ENCODE measurements at regions not wholly inside any gene's neighbourhood (a gene's known extent, or its start where the extent isn't known, plus 50 kb on each side); places are given as distances from the start of the nearest gene placed in this dataset.

GRCh38 chr18:40863801-40864200 is 1091.2 kb upstream of the PIK3C3 start:
- no peak for DNase-seq

DNA sequence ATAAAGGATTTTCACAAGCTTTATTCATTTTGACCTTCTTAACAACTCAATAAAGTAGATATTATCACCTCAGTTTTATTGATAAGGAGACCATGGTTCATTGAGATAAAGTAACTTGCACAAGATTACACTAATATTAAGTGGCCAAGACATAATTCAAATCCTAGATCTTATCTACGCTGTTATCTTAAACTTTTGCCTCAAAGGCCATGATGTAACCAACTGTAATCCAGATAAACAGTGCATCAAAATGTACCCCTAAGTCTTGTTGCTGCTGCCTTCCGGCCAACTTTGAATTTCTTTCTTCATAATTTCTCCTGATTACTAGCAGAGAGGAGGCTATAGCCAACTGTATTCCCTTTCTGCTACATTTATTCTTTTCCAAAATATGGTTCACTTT is 1094.8 kb upstream of the PIK3C3 start:
- DNase-seq, result no peak

DNA sequence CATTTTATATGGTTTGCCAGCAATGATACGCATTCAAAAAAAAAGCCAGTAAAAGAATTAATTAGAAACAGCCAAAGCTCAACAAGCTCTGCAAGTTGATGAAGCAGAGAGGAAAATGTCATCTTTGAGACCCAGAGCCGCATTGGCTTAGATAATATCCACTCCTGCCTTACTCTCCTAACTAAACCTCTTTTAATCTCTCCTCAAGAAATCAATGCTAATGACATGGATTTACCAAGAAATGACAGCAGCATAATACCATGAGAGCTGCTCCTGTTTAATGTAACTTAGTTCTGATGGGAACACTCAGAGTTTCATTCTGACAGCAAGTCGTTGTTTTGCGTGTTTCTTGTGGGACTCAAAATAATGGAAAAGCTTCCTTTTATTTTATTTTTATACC is 1099.4 kb upstream of the PIK3C3 start:
- no peak for DNase-seq

- DNase-seq, result no peak
Observed at GRCh38 chr18:40852406-40852805, 1102.6 kb upstream of the PIK3C3 start.

GRCh38 chr18:40851014-40851429 is 1104.0 kb upstream of the PIK3C3 start:
- DNase-seq, result peak; percentile 38

- peak; percentile 5 for DNase-seq
Observed at GRCh38 chr18:40849886-40850285, 1105.1 kb upstream of the PIK3C3 start.

- peak; percentile 80 for DNase-seq
Observed at GRCh38 chr18:40841467-40841866, 1113.6 kb upstream of the PIK3C3 start.

DNA sequence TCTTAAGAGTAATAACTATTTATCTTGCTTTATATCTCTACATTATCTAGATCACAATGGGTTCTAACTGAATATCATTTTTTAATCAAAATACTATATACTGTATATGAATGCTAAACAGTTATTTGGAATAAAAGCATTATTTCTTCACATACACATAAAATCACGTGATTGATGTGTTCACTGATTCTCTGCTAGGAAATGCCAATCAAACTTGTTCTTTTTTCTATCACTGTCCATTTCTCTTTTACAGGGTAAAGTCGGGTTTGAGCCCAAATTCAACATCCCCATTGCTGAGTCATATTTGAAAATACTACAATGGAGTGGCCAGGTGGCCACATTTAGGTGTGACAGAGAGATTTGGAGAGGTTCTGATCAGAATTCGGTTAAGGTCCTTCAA is 1114.0 kb upstream of the PIK3C3 start:
- DNase-seq, result no peak

- no peak for DNase-seq
Observed at GRCh38 chr18:40832362-40832761, 1122.7 kb upstream of the PIK3C3 start.

- no peak for DNase-seq
Observed at GRCh38 chr18:40824291-40824690, 1130.7 kb upstream of the PIK3C3 start.

GRCh38 chr18:40821596-40822243 is 1133.3 kb upstream of the PIK3C3 start:
- DNase-seq, result no peak

- peak; percentile 10 for DNase-seq
Observed at GRCh38 chr18:40812981-40813515, 1142.0 kb upstream of the PIK3C3 start.

GRCh38 chr18:40810372-40810771 is 1144.7 kb upstream of the PIK3C3 start:
- peak; percentile 17 for DNase-seq

DNA sequence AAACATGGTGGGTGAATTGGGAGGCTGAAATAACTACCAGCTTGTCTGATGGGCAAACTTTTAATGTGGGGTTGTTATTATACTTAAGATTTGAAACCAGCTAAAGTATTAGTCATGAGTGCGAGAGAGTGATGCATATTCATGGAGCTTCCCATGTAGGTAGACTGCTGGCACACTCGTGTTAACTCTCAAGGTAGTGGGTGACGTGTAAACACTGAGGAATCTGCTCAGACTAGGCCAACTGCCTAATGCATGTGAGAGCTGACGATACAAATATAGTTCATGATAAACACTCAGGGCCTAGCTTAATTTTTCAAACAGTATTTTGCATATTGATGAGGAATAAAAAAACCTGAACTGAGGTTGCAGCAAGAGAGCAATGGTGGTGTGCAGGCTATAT is 1165.7 kb upstream of the PIK3C3 start:
- DNase-seq, result no peak

DNA sequence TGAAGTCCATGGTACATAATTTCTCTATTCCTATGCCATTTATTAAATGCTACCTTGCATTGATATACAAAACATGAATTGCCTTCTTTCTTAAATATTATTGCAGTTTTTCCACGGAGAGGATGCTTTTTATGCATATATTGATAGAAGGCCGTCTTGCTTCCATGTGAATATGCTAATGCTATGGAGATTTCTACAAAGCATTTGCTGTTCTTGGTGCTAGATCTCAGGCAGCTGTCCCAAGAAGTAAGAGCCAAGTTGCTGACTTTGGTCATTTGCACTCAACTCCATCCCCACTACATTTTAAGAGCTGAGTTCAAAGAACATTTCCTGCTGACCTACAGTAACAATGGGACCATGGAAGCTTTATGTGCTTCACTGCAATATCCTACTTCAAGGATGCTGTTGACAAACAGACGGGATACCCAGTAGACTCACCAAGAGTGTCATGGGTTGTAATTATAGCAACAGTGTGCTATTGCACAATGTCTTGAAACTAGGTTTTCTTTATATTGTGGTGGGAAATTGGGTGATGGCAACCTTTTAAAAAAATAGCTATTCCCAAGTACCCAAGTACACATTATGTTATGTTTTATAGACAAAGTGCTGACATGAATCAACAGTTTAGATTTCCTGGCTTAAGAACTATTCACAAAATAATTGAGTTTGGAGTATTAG is 1172.4 kb upstream of the PIK3C3 start:
- DNase-seq, result no peak

GRCh38 chr18:40769786-40770185 is 1185.2 kb upstream of the PIK3C3 start:
- no peak for DNase-seq

GRCh38 chr18:40760251-40760650 is 1194.8 kb upstream of the PIK3C3 start:
- DNase-seq, result no peak

DNA sequence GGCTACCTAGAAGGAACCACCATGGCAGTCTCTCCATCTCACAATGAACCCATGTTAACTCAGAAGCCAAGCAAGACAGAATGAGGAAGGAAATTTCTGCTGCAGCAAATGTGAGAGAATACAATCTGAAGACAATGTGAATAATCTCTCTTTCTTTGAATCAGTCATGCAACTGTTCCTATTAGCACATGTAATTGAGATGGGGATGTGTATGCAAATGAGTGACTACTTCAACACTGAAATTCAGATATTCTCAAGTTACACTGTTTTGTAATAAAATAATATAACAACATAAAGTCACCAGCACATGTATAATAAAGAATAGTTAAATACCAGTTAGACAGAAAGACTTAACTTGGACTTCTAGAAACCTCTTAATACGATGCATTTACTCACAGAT is 1200.6 kb upstream of the PIK3C3 start:
- DNase-seq, result no peak

DNA sequence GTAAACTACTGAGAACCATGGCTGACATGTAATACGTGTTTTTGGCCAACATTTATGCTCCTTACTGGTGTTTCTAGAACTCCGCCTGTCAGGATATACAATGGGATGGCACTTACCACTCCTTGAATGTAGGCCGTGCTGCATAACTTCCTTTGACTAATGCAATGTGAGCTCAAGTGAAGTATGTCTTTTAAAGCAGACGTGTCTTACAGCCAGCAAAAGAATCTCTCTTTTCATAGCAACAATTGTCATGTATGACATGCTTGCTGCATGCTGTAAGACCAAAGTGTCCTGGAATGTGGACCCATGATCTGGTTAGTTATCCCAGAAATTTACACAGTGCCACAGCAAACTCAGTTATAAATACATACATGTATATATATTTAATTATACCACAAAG is 1202.7 kb upstream of the PIK3C3 start:
- DNase-seq, result no peak

GRCh38 chr18:40751186-40751585 is 1203.8 kb upstream of the PIK3C3 start:
- no peak for DNase-seq

- DNase-seq, result no peak
Observed at GRCh38 chr18:40739029-40739428, 1216.0 kb upstream of the PIK3C3 start.

DNA sequence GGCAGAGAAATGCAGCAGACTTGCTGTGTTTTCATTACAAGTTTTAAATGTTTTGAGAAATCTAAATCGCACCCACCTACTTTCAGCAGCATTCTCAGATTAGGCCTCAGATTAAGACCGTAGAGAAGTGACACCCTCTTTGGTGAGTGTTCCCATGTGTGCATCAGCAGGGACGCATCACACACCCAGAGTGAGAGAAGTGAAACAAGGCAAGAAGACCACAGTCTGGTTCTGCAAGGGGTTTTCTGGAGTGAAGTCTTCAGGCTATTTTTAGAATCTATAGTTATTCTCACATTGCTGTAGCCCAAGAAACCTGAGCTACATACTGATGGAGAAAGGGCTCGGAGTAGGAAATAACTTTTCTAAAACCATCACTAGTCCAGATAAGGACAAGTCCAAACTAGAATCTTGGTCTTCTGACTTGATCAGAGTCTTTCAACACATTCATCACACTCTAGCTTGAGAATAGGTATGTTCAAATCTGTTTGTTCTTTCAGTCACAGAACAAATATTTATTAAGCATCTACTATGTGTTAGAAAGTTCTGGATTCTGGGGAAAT is 1216.6 kb upstream of the PIK3C3 start:
- DNase-seq, result no peak

GRCh38 chr18:40708726-40709125 is 1246.3 kb upstream of the PIK3C3 start:
- no peak for DNase-seq

DNA sequence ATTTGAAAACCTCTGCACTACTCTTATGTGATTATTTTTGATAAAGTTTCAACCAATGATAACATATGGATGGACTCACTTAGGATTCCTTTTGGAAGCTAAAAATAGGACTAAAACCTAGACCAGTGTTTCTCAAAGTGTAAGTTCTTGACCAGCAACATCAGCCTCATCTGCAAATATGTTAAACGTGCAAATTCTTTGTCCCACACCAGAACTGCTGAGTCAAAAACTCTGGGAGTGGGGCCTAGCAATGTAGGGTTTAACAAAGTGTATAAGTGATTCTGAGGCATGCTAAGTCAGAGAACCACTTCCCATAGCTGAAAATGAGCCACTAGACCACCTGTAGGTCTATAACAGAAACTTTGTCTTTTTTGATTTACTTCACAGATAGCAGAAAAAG is 1247.2 kb upstream of the PIK3C3 start:
- no peak for DNase-seq

Measured in fibroblast of skin of right quadriceps (primary cell).